GM10266 (cell line): ENCODE measurements at regions not wholly inside any gene's neighbourhood (a gene's known extent, or its start where the extent isn't known, plus 50 kb on each side); places are given as distances from the start of the nearest gene placed in this dataset.

Source experiments
- DNase-seq: peaks from one replicate; pipeline ENCODE4 v3.0.0; 2012; ENCODE audit errors: extremely low spot score
- TF ChIP-seq, protein P1 (sequence below): IDR thresholded peaks from 2 replicates; pipeline ENCODE4 v1.5.1; 2012; ENCODE audit warnings: mild to moderate bottlenecking, low read depth; ENCODE audit not compliant: control insufficient read depth, insufficient read depth; ENCODE audit errors: missing control alignments

DNA sequence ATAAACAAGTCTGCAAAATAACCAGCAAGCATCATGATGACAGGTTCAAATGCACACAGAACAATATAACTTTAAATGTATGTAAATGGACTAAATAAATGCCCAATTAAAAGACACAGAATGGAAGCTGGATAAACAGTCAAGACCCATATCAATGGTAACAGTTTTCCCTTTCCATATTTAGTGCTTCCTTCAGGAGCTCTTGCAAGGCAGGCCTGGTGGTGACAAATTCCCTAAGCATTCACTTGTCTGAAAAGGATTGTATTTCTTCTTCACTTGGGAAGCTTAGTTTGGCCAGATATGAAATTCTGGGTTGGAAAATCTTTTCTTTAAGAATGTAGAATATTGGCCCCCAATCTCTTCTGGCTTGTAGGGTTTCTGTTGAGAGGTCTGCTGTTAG lies 120.2 kb upstream of the RASA1 start:
- TF ChIP-seq, protein P1, sequence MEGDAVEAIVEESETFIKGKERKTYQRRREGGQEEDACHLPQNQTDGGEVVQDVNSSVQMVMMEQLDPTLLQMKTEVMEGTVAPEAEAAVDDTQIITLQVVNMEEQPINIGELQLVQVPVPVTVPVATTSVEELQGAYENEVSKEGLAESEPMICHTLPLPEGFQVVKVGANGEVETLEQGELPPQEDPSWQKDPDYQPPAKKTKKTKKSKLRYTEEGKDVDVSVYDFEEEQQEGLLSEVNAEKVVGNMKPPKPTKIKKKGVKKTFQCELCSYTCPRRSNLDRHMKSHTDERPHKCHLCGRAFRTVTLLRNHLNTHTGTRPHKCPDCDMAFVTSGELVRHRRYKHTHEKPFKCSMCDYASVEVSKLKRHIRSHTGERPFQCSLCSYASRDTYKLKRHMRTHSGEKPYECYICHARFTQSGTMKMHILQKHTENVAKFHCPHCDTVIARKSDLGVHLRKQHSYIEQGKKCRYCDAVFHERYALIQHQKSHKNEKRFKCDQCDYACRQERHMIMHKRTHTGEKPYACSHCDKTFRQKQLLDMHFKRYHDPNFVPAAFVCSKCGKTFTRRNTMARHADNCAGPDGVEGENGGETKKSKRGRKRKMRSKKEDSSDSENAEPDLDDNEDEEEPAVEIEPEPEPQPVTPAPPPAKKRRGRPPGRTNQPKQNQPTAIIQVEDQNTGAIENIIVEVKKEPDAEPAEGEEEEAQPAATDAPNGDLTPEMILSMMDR: no peak
- DNase-seq: no peak

DNA sequence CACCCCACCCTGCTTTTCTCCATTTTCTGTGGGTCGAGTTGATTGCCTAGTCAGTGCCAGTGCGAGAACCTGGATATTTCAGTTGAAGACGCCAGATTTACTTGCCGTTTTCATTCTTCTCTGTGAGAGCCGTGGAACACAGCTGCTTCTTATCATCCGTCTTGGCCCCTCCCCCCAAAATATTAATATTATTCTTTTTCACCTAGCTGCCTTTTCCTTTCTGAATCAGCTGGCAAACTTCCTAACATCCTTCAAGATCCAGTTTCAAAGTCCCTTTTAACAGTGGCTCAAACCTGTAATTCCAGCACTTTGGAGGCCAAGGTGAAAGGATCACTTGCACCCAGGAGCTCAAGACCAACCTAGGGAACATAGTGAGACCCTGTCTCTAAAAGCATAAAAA lies 117.1 kb upstream of the RASA1 start:
- DNase-seq: no peak
- TF ChIP-seq, protein P1: no peak

DNA sequence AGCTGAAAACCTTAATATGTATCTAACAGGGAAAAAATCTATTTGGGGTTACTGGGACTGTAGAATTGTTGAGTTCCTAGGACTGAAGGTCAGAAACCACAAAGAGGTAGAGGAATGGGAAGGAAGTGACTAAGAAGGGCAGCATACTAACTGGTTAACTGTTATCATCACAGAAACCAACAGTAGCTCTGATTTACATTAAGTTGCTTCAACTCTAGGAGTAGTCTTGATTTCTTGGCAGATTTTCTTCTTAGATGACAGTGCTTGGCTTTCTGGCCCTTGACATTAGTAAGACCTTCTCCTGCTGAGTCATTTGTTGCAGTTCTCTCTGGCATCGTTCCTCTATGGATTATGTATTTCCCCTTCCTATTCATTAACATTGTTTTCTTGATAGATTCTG lies 116.1 kb upstream of the RASA1 start:
- no peak for DNase-seq
- TF ChIP-seq, protein P1: no peak

DNA sequence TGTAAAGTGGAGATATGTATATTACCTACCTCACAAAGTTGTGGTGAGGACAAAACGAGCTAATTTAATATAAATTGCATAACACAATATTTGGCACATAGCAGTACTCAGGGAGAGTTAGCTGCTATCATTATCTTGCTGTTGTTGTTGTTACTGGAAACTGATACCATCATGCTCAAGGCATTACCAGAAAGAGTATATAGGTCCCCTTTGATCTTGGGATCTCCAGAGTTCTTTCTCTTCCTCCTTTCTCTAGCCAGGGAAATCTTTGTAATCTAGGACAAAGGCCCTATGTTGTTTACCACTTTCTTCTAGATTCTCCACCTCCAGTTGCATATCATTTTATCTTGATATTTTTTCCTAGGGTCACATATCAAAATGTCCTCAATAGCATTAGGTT lies 114.8 kb upstream of the RASA1 start:
- TF ChIP-seq, protein P1: no peak
- DNase-seq: no peak

DNA sequence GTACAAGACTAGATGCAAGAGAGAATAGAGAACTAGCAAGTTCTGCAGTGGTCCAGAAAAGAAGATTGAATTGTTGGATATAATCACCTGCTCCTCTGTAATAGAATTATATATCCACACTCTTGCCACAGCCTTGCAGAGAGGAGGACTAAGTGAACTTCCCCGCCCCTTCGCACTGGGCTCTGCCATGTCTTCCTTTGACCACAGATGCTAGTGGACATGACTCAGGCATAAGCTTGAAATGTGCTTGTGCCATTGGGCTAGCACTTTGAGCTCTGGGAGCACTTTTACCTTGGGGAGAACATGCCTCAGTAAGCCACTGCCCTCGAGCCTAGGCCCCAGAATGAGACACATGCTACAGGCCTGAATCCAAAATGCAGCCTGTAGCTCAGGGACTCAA lies 113.5 kb upstream of the RASA1 start:
- TF ChIP-seq, protein P1: no peak

DNA sequence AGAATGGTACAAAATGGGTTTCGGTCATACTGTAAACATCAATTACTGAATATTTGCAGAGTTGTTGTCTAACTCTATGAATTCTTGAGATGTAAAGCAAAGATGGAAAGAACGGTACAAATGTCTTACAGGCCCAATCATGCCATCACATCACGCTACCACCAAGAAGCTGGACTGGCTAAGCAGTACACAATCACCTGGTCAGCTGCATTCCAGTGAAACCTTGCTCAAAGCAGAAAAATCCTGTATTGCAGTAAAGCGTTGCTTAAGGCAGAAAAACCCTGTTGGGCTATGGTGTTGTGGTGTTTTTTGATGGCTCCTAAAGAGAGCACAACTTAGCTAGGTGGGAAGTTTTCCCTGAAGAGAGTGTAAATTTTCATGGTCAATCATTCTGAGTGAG lies 112.6 kb upstream of the RASA1 start:
- no peak for DNase-seq
- TF ChIP-seq, protein P1: no peak

More for the DNA sequence above, 113.5 kb upstream of the RASA1 start:
- DNase-seq: no peak

DNA sequence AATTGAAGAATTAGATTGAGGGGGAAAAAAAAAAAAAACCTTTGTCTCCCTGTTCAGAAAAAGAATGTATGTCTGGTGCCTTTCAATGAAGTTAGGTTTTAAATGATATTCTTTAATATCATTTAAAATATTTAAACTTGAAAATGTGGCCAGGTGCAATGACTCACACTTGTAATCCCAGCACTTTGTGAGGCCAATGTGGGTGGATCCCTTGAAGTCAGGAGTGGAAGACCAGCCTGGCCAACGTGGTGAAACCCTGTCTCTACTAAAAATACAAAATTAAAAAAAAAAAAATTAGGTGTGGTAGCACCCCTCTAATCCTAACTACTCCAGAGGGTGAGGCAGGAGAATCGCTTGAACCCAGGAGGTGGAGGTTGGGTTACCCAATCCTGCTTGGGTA lies 111.1 kb upstream of the RASA1 start:
- DNase-seq: no peak
- TF ChIP-seq, protein P1: no peak
